ENCODE measurements at regions not wholly inside any gene's neighbourhood (a gene's known extent, or its start where the extent isn't known, plus 50 kb on each side); places are given as distances from the start of the nearest gene placed in this dataset.

DNA sequence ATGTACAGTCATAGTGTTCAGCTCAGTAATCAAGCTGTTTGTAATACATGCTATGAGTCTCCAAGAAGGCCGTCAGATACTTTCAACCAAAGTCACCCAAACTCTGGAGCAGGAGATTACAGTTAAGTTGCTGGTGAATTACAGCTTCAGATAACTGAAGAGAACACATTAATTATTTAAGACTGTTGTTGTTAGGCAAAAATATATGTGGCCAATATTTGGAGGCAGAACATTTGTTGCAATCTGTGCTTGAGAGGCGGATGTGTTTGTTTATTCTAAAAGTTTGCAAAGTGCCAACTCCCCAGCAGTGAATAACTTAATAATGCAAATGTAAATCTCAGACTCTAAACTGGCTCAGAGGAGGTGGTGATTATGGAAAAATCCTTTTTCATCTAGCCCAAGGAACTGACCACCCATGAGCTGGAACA lies 300.7 kb upstream of the TBX3 start:
- WGBS = 75% methylated on average over 2 of the region's 2 CpGs
- no peaks in the 10 kb centered on the region for H3K36me3 ChIP-seq (ENCODE audit: control insufficient read depth in 4 of 4, insufficient read depth in 3 of 4, low read depth in 1 of 4, low read length in 3 of 4)
- TF ChIP-seq RAD21 (IDR thresholded peaks at IDR 0.05) (no peak), TAF1 (conservative IDR thresholded peaks at IDR 0.05) (no peak), GABPA (IDR thresholded peaks at IDR 0.05 in 1 of 2, conservative IDR thresholded peaks at IDR 0.05 in 1 of 2) (no peak), YY1 (IDR thresholded peaks at IDR 0.05) (no peak), NR2F2 (IDR thresholded peaks at IDR 0.05) (no peak), ZBTB33 (IDR thresholded peaks at IDR 0.05) (no peak), RXRA (IDR thresholded peaks at IDR 0.05) (no peak), FOXA1 (IDR thresholded peaks at IDR 0.05) (no peak), FOXA2 (IDR thresholded peaks at IDR 0.05) (no peak), MAX (IDR thresholded peaks at IDR 0.05) (no peak), SP1 (IDR thresholded peaks at IDR 0.05) (no peak), JUND (IDR thresholded peaks at IDR 0.05) (no peak), EGR1 (IDR thresholded peaks at IDR 0.05; ENCODE audit: low read depth in 2 of 2) (no peak), HNF4G (IDR thresholded peaks at IDR 0.05) (no peak), HNF4A (conservative IDR thresholded peaks at IDR 0.05) (no peak), CTCF (IDR thresholded peaks at IDR 0.05; ENCODE audit: low read depth, low read length, missing input control) (no peak)
- TF ChIP-seq, protein P1, sequence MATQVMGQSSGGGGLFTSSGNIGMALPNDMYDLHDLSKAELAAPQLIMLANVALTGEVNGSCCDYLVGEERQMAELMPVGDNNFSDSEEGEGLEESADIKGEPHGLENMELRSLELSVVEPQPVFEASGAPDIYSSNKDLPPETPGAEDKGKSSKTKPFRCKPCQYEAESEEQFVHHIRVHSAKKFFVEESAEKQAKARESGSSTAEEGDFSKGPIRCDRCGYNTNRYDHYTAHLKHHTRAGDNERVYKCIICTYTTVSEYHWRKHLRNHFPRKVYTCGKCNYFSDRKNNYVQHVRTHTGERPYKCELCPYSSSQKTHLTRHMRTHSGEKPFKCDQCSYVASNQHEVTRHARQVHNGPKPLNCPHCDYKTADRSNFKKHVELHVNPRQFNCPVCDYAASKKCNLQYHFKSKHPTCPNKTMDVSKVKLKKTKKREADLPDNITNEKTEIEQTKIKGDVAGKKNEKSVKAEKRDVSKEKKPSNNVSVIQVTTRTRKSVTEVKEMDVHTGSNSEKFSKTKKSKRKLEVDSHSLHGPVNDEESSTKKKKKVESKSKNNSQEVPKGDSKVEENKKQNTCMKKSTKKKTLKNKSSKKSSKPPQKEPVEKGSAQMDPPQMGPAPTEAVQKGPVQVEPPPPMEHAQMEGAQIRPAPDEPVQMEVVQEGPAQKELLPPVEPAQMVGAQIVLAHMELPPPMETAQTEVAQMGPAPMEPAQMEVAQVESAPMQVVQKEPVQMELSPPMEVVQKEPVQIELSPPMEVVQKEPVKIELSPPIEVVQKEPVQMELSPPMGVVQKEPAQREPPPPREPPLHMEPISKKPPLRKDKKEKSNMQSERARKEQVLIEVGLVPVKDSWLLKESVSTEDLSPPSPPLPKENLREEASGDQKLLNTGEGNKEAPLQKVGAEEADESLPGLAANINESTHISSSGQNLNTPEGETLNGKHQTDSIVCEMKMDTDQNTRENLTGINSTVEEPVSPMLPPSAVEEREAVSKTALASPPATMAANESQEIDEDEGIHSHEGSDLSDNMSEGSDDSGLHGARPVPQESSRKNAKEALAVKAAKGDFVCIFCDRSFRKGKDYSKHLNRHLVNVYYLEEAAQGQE (IDR thresholded peaks at IDR 0.05) = no peak
- TF ChIP-seq, protein P2, sequence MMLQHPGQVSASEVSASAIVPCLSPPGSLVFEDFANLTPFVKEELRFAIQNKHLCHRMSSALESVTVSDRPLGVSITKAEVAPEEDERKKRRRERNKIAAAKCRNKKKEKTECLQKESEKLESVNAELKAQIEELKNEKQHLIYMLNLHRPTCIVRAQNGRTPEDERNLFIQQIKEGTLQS (IDR thresholded peaks at IDR 0.05) = no peak
- H3K9ac ChIP-seq (ENCODE audit: low read depth in 1 of 2, low read length in 2 of 2) = no peak overlapping the region
- no peaks in the 10 kb centered on the region for H3K27me3 ChIP-seq (ENCODE audit: control insufficient read depth in 4 of 4, insufficient read depth in 4 of 4, low read length in 3 of 4)
- no peaks in the 10 kb centered on the region for H3K9me3 ChIP-seq (ENCODE audit: control insufficient read depth in 4 of 4, low read length in 3 of 4)
- no peak overlapping the region for H3K27ac ChIP-seq (ENCODE audit: low read depth in 1 of 2, low read length in 2 of 2)
- H3K4me1 ChIP-seq (ENCODE audit: control insufficient read depth in 4 of 4, insufficient read depth in 4 of 4, low read length in 3 of 4) = no peaks in the 10 kb centered on the region
- no peak overlapping the region for H3K4me3 ChIP-seq (ENCODE audit: low read depth in 1 of 3, low read length in 3 of 3)
- no peak for DNase-seq (ENCODE audit: low spot score)

All from liver (tissue), 8 donors.